HG03139 (cell line): ENCODE measurements at regions not wholly inside any gene's neighbourhood (a gene's known extent, or its start where the extent isn't known, plus 50 kb on each side); places are given as distances from the start of the nearest gene placed in this dataset.

Source experiments
- ATAC-seq: cut with Tn5 transposase; IDR thresholded peaks from one replicate; pipeline ENCODE4 v1.9.1; 2021; ENCODE audit not compliant: unreplicated experiment

DNA sequence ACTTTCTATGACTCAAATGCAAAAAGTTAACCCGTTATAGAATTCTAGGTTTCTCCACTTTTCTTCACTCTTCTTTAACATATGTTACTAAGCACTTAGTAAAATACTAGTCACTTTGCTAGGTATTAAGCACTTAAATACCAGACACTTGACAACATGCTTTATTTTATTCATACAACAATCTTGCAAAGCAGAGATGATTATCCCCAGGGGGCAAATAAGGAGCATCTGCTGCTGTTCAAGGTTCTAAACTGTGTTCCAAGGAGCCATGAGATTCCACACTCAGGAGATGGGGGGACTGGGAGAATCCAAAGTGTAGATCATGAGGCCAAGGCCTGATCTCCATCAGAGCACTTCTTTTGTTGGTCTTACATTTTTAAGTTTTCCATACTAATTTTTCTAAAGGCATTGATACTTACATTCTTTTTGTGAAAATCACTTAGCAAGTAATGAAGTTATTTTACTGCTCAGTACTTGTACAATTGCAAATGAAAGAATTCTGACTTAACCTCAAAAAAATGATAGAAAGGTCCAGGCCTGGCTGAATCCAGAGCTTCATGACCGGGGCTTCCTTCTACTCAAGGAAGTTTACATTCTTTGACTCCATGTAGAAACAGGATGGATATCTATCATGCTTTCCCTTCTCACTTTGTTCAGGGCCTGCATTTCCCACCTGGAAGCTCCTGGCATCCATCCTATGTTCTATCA is 504.4 kb upstream of the WWC1 start:
- no peak for ATAC-seq

DNA sequence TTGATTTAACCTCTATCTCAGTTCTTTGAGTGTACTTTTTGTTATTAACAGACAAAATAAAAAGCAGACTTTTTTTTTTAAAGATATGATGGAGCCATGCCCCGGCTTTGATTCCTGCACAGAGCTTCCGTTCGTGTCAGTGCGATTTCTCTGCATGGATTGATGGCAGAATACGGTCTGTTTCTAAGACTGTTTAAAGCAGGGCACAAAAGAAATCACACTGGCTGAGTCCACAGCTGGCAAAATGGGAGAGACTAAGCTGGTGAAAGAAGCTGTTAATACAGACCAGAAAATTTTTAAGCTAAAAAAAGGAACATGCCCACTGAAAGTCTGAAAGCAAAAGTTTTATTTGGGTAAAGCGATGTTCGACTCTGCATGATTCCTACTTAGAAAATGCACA is 501.4 kb upstream of the WWC1 start:
- no peak for ATAC-seq

DNA sequence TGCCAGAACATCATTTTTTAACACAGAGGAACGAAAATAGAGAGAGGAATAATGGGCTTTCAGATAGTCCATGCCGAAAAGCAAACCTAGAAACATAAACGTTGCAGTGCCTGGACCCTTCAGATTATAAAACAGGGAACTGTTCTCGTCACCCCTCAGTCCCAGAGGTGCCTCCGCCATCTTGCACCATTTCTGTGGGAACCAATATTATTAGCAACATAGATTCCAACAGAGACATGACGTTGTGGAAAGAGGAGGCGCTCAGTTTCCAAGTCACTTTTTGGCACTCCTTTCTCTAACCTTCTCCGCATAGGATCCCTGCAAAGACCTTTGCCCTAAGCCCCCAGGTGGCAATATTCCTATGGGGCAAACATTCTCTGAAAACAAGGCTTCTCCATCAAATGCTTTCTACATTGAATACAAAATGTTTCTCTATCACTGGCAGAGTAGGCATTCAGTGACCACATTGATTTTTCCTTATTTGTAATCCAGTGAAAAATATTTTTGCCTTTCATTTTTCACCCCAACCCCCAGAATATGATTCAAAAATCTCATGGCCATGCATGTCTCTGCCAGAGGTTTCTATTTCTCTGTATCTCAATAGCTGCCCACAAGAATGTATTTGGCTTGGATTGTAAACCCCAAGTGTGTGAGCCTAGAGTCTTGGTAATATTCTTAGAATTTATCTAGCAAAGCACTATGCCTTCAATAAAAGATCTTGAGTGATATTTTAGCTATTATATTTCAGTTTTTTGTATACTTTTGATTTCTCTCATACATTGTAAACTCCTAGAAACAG is 500.8 kb upstream of the WWC1 start:
- ATAC-seq = no peak

DNA sequence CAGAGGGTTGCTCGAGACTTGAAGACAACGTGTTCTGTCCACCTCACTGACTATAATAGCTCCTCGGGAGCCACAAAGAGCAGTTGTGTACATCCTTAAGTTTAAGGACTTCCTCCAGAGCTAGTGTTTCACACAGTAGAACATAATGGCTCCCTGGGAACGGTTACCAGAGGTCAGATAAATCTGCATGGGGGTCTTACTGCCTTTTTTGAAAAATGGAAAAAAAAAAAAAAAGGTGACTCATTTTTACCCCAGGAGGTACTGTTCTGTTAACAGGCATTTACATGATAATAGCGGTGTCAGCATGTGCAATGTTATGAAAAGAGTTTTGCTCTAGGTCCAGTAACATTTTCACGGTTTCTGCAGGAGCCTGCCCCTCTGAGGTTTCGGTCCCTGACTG is 498.9 kb upstream of the WWC1 start:
- no peak for ATAC-seq

DNA sequence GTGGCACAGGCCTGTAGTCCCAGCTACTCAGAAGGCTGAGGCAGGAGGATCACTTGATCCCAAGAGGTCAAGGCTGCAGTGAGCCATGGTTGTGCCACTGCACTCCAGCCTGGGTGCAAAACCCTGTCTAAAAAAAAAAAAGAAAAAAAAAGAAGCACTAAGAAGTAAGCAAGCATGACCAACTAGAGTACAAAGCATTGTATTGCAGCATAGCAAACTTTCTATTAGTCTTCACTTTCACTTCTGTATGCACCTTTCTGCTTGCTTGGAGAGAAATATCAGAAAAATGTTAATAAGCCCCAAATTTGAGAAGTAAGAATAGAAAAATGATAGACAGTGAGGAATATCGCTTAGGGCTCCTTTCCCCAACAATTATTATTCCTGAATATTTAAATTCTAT is 497.7 kb upstream of the WWC1 start:
- no peak for ATAC-seq

DNA sequence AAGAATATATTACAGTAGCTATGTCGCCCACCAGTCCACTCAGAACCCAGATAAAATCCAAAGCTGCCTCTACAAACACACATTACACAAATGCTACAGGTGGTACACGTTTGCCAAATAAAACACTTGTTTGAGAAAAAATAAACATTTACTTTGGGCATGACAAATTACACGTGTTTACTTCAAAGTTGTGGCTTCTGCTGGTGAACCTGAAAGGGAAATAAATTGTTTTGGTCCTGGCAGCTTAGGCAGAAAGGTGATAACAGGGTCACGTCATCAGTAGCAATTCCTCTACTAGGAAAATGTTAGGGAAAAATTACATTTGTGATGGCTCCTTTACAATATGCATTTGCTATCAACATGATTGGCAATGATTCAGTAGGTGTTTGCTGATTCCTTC is 497.3 kb upstream of the WWC1 start:
- ATAC-seq = no peak

DNA sequence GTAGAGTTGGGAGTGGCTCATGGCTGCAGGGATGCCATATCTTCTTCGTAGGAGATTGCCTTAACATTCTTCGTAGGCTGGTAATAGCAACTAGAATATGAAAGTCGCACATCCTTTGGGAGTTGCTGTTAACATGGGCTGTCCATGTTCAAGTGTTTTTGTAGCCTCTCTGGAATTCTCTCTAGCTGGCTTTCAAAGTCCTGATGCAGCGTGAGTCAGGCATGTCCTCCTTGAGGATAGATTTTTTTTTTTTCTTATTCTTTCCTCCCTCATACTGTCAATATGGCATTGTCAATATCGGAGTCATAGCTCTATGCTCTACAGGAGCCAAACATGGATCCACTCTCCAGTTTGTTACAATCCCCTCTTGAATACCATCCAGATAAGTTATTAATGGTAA is 494.8 kb upstream of the WWC1 start:
- no peak for ATAC-seq

DNA sequence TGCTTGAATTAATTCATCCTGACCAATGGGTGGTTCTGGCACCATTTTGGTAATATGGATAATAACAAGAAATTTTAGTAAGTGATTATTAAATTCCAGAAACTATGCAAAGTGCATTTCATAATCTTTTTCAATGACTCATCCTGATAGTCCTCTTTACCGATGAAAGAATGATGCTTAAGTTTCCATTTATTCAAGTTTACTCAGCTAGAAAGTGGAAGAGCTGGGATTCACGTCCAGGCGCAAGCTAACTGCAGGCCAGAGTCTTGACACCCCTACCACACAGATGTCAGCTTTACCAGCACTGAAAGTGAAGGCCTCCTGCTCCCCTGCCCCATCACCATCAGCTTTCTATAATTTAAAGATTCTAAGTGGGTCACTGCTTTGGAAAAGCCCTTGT is 493.5 kb upstream of the WWC1 start:
- ATAC-seq = no peak

DNA sequence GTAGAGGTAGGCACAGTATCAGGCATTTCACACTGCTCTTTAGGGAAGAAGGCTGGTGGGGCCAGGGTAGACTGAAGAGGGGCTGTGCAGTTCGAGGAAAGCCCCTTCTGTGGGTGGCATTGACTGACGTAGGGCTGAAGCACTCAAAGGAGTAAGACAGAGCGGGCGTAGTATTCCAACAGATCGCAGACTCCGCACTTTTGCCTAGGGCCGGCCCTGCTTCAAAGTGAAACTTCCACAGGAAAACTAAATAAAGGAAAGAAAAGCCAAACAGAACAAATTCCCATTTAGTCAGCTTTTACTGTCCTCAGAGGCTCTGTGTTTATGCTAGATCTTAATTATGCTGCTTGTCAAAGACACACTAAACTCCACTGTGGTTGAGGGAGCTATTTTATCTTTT is 493.0 kb upstream of the WWC1 start:
- no peak for ATAC-seq

DNA sequence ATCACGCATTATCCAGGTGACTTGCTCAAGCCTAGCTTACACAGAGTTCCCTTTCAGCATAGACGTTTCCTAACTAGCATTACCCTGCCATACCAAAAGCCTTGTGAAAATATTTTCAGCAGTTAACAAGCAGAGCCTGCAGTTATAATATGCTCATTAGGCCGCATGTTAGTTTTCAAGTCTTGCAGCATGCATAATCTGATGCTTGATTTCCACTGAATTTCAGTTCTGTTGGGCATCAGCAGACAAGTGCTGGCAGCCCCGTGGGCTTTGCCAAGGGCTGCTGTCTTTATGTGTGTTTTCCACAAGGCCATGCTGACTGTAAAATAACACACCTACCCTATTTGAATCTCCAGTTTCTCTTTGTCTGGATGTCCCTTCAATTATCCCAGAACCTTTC is 491.0 kb upstream of the WWC1 start:
- ATAC-seq = no peak

DNA sequence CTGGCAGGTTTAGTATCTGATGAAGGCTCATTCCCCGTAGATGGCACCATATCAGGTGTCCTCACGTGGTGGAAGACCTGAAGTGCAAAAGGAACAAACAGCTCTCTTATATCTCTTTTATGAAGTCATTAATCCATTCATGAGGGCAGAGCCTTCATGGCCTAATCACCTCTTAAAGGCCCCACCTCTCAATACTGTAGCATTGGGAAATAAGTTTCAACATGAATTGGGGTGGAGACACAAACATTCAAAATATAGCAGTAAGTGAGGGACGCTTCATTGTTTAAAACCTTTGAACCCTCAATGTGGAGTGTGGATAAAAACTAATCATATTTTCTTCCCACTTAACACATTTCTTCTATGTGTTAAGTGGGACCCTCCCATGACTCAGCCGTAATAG is 489.4 kb upstream of the WWC1 start:
- ATAC-seq = no peak

DNA sequence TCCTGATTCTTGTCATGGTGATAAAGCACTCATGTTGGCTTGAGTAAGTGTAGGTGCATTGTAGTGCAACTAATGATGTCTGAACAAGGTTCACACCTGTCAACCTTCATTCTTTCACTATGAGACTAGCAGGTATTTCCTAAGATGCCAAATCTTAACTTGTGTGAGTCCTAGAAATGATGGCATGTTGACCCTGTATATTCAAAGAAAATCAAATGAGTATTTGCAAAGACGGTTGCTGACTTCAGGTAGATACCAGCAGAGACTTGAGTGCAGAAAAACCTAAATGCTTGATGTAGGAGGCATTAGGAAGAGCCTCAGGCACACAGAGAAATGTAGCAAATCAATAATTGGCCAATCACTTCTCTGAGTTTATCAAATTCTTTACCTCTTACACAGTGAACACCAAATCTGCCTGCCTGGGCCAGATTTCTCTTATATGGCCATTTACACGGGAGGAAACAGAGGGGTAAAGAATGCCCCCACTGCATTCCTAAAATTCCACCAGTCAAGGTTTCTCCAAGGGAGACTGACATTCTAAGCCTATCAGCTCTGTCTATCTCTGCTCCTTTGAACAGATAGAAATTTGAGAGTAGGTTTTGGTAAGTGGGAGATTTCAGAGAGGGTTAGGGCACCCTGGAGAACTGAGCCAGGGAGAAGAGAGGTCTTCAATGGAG is 488.6 kb upstream of the WWC1 start:
- ATAC-seq = no peak

DNA sequence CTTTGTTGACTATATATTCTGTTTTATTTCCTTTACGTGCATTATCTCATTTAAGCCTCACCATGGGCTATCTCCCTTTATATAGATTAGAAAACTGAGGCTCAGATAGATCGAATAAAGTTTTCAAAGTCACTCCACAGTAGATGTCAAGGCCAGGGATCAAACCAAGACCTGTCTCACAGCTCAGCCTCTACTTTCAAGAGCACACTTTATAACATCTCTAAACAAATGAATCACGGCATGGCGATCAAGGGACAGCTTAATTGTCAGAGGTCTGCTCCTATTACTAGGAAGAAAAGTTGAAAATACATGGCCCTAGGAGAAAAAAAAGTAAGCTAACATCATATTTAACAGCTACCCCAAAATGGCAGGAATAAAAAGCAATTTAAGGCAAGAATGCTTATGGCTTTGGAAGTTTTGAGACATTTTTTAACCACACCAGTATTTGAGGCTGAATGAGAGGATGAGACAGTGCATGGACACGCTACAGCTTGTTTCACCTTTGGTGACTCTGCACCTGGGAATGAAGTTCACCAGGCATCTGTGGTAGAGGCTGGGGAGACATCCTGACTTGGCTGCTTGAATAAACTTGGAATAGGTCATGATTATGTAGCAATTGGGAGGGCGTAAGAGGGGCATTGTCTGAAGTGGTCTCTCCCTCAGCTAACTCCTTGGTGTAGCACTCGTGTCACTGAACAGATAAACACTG is 486.8 kb upstream of the WWC1 start:
- no peak for ATAC-seq

DNA sequence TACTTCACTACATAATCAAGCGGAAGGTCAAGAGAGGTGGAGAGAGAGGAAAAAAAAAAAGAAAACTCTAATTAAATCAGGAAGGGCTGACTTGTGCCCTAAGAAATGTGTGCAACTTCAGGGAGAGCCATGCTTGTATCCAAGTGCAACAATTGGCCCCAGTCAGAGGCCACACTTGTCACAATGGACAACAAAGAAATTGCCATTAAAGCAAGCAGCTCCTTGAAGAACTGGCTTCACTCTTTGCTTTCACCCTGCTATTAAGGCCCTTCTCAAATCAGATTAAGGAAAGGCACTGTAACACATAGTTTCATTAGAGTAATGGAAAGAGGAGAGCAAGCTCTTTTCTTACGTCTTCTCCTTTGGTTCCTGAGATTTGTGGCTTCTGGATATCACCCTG is 480.9 kb upstream of the WWC1 start:
- no peak for ATAC-seq

DNA sequence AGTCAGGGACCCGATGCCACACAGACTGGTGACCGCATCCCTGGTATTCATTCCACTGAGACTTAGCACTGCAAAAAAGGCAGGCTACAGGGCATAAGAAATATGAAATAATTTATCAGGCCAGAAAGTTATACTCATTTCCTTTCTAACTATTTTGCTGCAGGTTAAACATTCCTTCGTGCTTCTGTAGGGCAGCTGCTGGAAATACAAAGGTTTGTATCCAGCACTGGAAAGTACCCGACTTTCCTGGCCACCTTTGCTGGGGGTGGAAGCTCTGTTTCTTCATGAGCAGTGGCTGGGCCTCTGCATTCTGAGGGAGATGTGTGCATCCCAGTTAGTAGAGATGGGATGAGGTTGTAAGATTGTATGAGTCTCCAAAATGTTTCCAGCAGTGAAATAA is 478.6 kb upstream of the WWC1 start:
- no peak for ATAC-seq

DNA sequence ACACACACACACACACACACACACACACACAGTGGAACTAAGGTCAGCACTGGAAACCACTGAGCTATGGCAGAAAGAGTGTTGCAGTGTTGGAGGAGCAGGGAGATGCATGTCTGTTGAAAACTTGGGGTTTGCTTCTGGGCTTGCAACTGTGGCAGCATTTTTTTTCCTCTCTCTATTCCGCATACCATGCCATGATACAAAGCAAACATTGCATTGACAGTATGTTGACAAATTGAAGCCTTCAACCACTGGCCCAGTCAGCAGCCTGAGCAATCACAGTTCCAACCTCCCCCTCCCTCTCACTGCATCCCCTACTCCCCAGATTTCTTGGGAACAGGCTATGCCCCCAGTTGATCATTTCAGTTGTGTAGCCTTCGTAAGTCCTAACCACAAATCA is 478.1 kb upstream of the WWC1 start:
- no peak for ATAC-seq

DNA sequence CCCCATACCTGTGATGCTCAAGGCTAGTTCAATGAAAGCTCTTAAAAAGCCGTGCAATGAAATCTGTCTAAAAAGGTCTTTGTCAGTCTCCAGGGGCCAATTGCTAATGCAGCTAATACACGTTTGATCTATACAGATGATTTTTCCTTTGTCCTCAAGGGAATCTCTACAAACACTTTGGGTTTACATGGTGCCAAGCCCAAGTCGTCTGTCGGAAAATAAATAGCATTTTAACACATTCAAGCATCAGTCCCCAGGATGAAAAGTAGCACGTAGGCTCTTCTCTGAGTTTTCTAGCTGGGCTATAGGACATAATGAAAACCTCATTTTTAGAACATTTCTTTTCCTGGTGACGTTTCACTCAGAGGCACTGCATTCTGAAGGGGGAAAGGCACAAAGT is 477.4 kb upstream of the WWC1 start:
- ATAC-seq = no peak

DNA sequence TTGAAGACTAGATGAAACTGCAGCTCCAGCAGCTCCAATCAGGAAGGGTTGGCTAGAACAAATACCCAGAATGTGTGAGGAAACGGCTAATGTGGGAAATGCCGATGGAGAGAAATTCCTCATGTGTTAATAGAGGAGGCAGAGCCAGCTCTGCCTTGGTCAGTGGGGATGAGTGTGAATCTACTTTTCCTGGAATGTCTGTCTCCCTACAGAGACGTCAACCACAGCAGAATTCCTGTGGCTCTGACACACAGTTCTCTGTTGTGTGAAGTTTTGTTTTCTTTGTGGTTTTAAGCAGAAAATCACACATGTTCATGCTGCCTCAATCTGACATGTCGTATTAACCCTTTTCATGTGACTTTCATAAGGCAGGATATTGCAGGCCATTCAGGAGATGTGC is 476.6 kb upstream of the WWC1 start:
- ATAC-seq = no peak

DNA sequence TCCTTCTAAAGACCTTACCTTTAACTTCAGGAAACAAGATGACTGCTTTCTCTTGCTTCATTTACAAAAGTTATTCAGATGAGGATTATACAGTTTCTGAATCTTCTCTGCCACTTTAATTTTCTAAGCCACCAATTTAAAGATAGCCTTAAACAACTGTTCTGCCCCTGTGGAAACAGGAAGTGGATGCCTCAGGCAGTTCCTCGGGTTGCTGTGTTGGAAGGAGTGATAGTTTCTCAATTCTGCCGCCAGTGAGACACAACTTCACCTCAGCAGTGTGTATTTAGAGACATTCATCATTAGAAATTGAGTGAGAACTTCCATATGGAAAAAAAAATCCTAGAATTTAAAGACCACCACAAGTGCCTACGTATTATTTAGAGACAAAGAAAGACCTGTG is 475.1 kb upstream of the WWC1 start:
- ATAC-seq = no peak

DNA sequence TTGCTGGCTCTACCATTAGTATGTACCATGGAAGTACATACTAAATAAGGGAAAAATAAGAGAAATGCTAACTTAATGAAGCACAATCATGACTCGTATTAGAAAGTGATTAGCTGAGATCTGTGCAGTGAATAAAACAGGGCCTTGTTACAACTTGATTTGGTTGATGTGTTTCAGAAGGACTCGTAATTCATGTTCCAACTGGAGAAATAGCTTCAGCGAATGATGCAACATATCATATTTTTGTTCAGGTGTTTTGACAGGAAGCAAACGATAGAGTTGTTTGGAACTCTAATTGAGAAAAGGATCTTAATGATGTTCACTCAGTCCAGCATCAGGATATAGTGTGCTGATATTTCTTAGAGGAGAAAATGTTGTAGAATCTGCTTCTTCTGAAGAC is 474.6 kb upstream of the WWC1 start:
- no peak for ATAC-seq

DNA sequence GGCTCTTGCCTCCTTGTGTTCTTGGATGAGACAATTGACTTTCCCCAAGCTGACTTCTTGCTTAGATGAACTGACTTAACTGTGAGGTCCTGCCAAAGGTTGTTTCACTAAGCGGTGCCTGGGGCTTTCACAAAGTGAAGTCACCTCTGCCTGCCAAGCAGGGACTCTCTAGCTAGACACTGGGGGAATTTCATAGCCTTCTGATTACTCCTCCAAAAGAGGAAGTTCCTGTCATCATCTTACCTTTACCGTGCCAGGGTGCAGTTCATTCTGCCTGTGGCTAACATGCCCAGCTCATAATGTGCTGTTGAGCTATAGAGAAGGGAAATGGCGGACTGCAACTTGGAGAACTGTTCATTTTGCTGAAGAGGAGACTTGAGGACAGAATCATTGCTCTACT is 472.0 kb upstream of the WWC1 start:
- ATAC-seq = peak; percentile 72
